OCI-LY1 (cell line): ENCODE measurements at regions not wholly inside any gene's neighbourhood (a gene's known extent, or its start where the extent isn't known, plus 50 kb on each side); places are given as distances from the start of the nearest gene placed in this dataset.

Source experiments
- H2AFZ ChIP-seq: fragments of 200-600 bp; sonication (generic), shearing (Covaris generic); 2 replicates; pipeline ENCODE4 v1.6.0; 2014; ENCODE audit warnings: antibody characterized with exemption, mild to moderate bottlenecking, low read length
- H3F3A ChIP-seq: fragments of 200-600 bp; sonication (generic), shearing (Covaris generic); 2 replicates; pipeline ENCODE4 v1.6.0; 2014; ENCODE audit warnings: mild to moderate bottlenecking, antibody characterized with exemption, low read length, moderate library complexity; ENCODE audit not compliant: insufficient read depth
- H3K27ac ChIP-seq: fragments of 200-600 bp; sonication (generic); 2 replicates; pipeline ENCODE4 v1.5.1; 2014; ENCODE audit warnings: low read length, mixed run types, mild to moderate bottlenecking, low read depth; ENCODE audit not compliant: poor library complexity, severe bottlenecking
- H3K27me3 ChIP-seq: fragments of 200-600 bp; sonication (generic); 2 replicates; pipeline ENCODE4 v1.6.0; 2014; ENCODE audit warnings: antibody characterized with exemption, mild to moderate bottlenecking, low read length, moderate library complexity; ENCODE audit not compliant: insufficient read depth
- H3K36me3 ChIP-seq: fragments of 200-600 bp; sonication (generic); 2 replicates; pipeline ENCODE4 v1.6.1; 2014; ENCODE audit warnings: mild to moderate bottlenecking, antibody characterized with exemption, low read length, moderate library complexity, mixed read lengths; ENCODE audit not compliant: insufficient read depth
- H3K4me1 ChIP-seq: fragments of 200-600 bp; sonication (generic); 2 replicates; pipeline ENCODE4 v1.5.1; 2014; ENCODE audit warnings: mild to moderate bottlenecking, low read length, moderate library complexity; ENCODE audit not compliant: insufficient read depth, severe bottlenecking
- H3K4me2 ChIP-seq: fragments of 200-600 bp; sonication (generic), shearing (Covaris generic); 2 replicates; pipeline ENCODE4 v1.6.1; 2014; ENCODE audit warnings: low read length
- H3K4me3 ChIP-seq: fragments of 200-600 bp; sonication (generic); 2 replicates; pipeline ENCODE4 v1.5.1; 2014; ENCODE audit warnings: low read length, low read depth, mild to moderate bottlenecking, mixed read lengths; ENCODE audit not compliant: poor library complexity, severe bottlenecking
- H3K79me2 ChIP-seq: fragments of 200-600 bp; shearing (Covaris generic); 2 replicates; pipeline ENCODE4 v1.6.1; 2016; ENCODE audit warnings: mixed run types, low read length, mixed read lengths; ENCODE audit not compliant: insufficient read depth
- H3K9ac ChIP-seq: fragments of 200-600 bp; sonication (generic), shearing (Covaris generic); 2 replicates; pipeline ENCODE4 v1.6.1; 2014; ENCODE audit warnings: mild to moderate bottlenecking, low read length, mixed read lengths
- H3K9me2 ChIP-seq: fragments of 200-600 bp; sonication (generic), shearing (Covaris generic); 2 replicates; pipeline ENCODE4 v1.6.1; 2014; ENCODE audit warnings: low read depth, mild to moderate bottlenecking, low read length, mixed read lengths
- H3K9me3 ChIP-seq: fragments of 200-600 bp; shearing (Covaris generic); 2 replicates; pipeline ENCODE4 v1.6.1; 2014; ENCODE audit warnings: low read length, mixed read lengths
- H4K20me1 ChIP-seq: fragments of 200-600 bp; sonication (generic), shearing (Covaris generic); 2 replicates; pipeline ENCODE4 v1.6.0; 2016; ENCODE audit warnings: mild to moderate bottlenecking, low read length; ENCODE audit not compliant: insufficient read depth
- EZH2 ChIP-seq: fragments of 200-600 bp; sonication (generic), shearing (Covaris generic); IDR thresholded peaks from 2 replicates; pipeline ENCODE4 v1.8.0; 2017; ENCODE audit warnings: borderline replicate concordance, mixed run types, mild to moderate bottlenecking, antibody characterized with exemption, low read length, moderate library complexity, mixed read lengths
- TF ChIP-seq, protein P1 (sequence below): fragments of 200-600 bp; sonication (generic), shearing (Covaris generic); IDR thresholded peaks from 2 replicates; pipeline ENCODE4 v1.5.1; 2017; ENCODE audit warnings: mild to moderate bottlenecking, antibody characterized with exemption, low read length, moderate library complexity, mixed read lengths

DNA sequence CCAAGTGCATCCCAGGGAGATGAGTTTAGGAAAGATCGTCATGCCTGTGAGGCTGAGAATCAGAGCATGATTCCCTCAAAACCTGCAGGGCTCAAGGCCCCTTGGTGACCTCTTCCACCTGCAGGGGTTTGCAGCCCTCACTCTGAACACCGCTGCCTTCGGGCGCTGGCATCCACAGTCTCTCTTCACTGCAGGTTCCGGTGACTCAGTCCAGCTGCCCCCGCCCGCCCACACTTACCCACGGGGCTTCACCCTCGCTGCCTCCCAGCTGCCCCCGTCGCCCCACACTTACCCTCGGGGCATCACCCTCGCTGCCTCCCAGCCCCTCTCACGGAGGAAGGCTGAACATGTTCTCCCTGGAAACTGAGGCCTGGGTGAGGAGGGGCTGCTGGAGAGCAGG, 277.1 kb downstream of the XXYLT1 start:
- H3K9me3 ChIP-seq = no peaks in the 10 kb centered on the region
- TF ChIP-seq, protein P1, sequence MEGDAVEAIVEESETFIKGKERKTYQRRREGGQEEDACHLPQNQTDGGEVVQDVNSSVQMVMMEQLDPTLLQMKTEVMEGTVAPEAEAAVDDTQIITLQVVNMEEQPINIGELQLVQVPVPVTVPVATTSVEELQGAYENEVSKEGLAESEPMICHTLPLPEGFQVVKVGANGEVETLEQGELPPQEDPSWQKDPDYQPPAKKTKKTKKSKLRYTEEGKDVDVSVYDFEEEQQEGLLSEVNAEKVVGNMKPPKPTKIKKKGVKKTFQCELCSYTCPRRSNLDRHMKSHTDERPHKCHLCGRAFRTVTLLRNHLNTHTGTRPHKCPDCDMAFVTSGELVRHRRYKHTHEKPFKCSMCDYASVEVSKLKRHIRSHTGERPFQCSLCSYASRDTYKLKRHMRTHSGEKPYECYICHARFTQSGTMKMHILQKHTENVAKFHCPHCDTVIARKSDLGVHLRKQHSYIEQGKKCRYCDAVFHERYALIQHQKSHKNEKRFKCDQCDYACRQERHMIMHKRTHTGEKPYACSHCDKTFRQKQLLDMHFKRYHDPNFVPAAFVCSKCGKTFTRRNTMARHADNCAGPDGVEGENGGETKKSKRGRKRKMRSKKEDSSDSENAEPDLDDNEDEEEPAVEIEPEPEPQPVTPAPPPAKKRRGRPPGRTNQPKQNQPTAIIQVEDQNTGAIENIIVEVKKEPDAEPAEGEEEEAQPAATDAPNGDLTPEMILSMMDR = no peak
- no peak for TF ChIP-seq EZH2
- H3F3A ChIP-seq = no peaks in the 10 kb centered on the region
- no peak overlapping the region for H3K4me3 ChIP-seq
- H3K79me2 ChIP-seq = no peaks in the 10 kb centered on the region
- no peak overlapping the region for H2AFZ ChIP-seq
- no peak overlapping the region for H3K4me2 ChIP-seq
- no peaks in the 10 kb centered on the region for H4K20me1 ChIP-seq
- no peaks in the 10 kb centered on the region for H3K36me3 ChIP-seq
- H3K27me3 ChIP-seq = peaks cover 4% of the 10 kb centered on the region; the same call in 1 of the 2 replicates
- no peaks in the 10 kb centered on the region for H3K9me2 ChIP-seq
- H3K4me1 ChIP-seq = no peaks in the 10 kb centered on the region
- no peak overlapping the region for H3K27ac ChIP-seq
- H3K9ac ChIP-seq = no peak overlapping the region

DNA sequence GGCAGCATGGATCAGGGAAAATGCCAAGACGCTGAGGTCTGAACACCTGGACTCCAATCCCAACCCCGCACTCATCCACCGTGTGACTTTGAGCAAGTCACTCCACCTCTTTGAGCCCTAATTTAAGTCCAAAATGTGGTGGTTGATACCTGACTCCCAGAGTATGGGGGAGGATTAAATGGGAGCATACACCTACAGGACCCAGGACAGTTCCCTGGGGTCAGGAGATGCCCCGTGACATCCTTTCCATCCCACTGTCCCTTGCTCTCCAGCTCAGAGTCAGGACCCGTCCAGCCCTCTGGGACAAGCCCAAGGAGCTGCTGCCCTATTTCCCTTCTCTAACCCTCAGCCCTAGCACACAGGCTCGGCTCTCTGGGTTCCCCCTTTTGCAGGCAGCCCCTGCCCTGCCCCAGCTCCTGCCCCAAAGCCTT, 276.4 kb downstream of the XXYLT1 start:
- H3K4me2 ChIP-seq = no peak overlapping the region
- H4K20me1 ChIP-seq = no peaks in the 10 kb centered on the region
- no peaks in the 10 kb centered on the region for H3K9me3 ChIP-seq

DNA sequence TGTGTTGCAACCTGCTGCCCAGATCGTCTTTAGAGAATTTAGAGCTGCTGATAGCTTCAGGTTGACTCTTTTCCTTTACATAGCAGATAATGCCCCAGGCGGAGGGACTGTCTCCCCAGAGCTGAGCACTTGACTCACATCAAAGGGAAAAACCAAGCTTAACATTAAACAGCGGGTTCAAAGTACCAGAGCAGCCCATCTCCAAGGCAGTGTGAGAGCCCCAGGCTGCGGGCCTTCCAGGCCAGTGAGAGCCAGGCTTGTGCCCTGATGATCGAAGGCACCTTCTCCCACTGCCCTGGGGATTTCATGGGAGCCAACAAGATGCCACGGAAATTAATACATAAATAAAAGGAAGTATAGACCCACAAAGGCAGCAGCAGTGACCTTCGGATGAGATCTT, 275.6 kb downstream of the XXYLT1 start:
- Histone ChIP-seq H3F3A (no peaks in the 10 kb centered on the region), H3K9ac (no peak overlapping the region), H3K4me1 (no peaks in the 10 kb centered on the region), H3K27me3 (peaks cover 4% of the 10 kb centered on the region; the same call in 1 of the 2 replicates), H3K4me3 (no peak overlapping the region), H3K36me3 (no peaks in the 10 kb centered on the region), H3K4me2 (no peak overlapping the region), H3K9me3 (no peaks in the 10 kb centered on the region), H3K27ac (no peak overlapping the region), H3K9me2 (no peaks in the 10 kb centered on the region), H2AFZ (no peak overlapping the region), H4K20me1 (no peaks in the 10 kb centered on the region), H3K79me2 (no peaks in the 10 kb centered on the region)
- TF ChIP-seq, protein P1 = no peak
- TF ChIP-seq EZH2 = no peak

More for the DNA sequence above, 276.4 kb downstream of the XXYLT1 start:
- no peaks in the 10 kb centered on the region for H3K36me3 ChIP-seq
- H3K79me2 ChIP-seq = no peaks in the 10 kb centered on the region
- no peak for TF ChIP-seq EZH2
- TF ChIP-seq, protein P1 = no peak
- H3K4me1 ChIP-seq = no peaks in the 10 kb centered on the region
- no peak overlapping the region for H3K9ac ChIP-seq
- H3K9me2 ChIP-seq = no peaks in the 10 kb centered on the region
- H3K4me3 ChIP-seq = no peak overlapping the region
- H3K27ac ChIP-seq = no peak overlapping the region
- no peak overlapping the region for H2AFZ ChIP-seq
- peaks cover 4% of the 10 kb centered on the region; the same call in 1 of the 2 replicates for H3K27me3 ChIP-seq
- H3F3A ChIP-seq = no peaks in the 10 kb centered on the region
